ENCODE measurements at regions not wholly inside any gene's neighbourhood (a gene's known extent, or its start where the extent isn't known, plus 50 kb on each side); places are given as distances from the start of the nearest gene placed in this dataset.
"Not testable (repeated sequence)": the region's sequence is repeated elsewhere in the genome, so short reads cannot be mapped to it uniquely, and the experiment has no call there.

- peak; percentile 6 for DNase-seq (ENCODE audit: low spot score)
- intact Hi-C loops (cut with DNase I) = not testable (repeated sequence)
Measured at GRCh38 chr16:29137461-29137860, 152.6 kb downstream of the LAT start.

- intact Hi-C loops (cut with DNase I) = not testable (repeated sequence)
- DNase-seq (ENCODE audit: low spot score) = peak; percentile 30
Measured at GRCh38 chr16:29136916-29137315, 152.1 kb downstream of the LAT start.

- intact Hi-C loops (cut with DNase I) = not testable (repeated sequence)
- DNase-seq (ENCODE audit: low spot score) = peak; percentile 26
Measured at GRCh38 chr16:29136046-29136696, 151.3 kb downstream of the LAT start.

GRCh38 chr16:29135098-29135497 is 150.2 kb downstream of the LAT start:
- peak; percentile 64 for DNase-seq (ENCODE audit: low spot score)
- intact Hi-C loops (cut with DNase I) = not testable (repeated sequence)

GRCh38 chr16:29133681-29134430 is 149.0 kb downstream of the LAT start:
- intact Hi-C loops (cut with DNase I) = not testable (repeated sequence)
- peak; percentile 71 for DNase-seq (ENCODE audit: low spot score)

GRCh38 chr16:29132869-29133268 is 148.0 kb downstream of the LAT start:
- intact Hi-C loops (cut with DNase I) = not testable (repeated sequence)
- peak; percentile 32 for DNase-seq (ENCODE audit: low spot score)

- DNase-seq (ENCODE audit: low spot score) = peak; percentile 61
Measured at GRCh38 chr16:29132444-29132843, 147.6 kb downstream of the LAT start.

GRCh38 chr16:29130901-29131851 is 146.3 kb downstream of the LAT start:
- peak; percentile 87 for DNase-seq (ENCODE audit: low spot score)
- intact Hi-C loops (cut with DNase I) = not testable (repeated sequence)

More at GRCh38 chr16:29132444-29132843, 147.6 kb downstream of the LAT start:
- intact Hi-C loops (cut with DNase I) = not testable (repeated sequence)

- peak; percentile 80 for DNase-seq (ENCODE audit: low spot score)
- intact Hi-C loops (cut with DNase I) = not testable (repeated sequence)
Measured at GRCh38 chr16:29130131-29130711, 145.4 kb downstream of the LAT start.

GRCh38 chr16:29129458-29130038 is 144.7 kb downstream of the LAT start:
- intact Hi-C loops (cut with DNase I) = loop anchor here in 1 of 2 donors (10.0 kb wide), 1 partner anchor 125 kb away; no protein-coding TSS in a partner anchor

GRCh38 chr16:29128732-29129457 is 144.0 kb downstream of the LAT start:
- intact Hi-C loops (cut with DNase I) = loop anchor here in 1 of 2 donors (10.0 kb wide), 1 partner anchor 126 kb away; no protein-coding TSS in a partner anchor
- peak; percentile 73 for DNase-seq (ENCODE audit: low spot score)

More at GRCh38 chr16:29129458-29130038, 144.7 kb downstream of the LAT start:
- peak; percentile 87 for DNase-seq (ENCODE audit: low spot score)

- intact Hi-C loops (cut with DNase I) = loop anchor here in 1 of 2 donors (10.0 kb wide), 1 partner anchor 127 kb away; no protein-coding TSS in a partner anchor
- peak; percentile 68 for DNase-seq (ENCODE audit: low spot score)
Measured at GRCh38 chr16:29127806-29128420, 143.1 kb downstream of the LAT start.

GRCh38 chr16:29126616-29127015 is 141.8 kb downstream of the LAT start:
- DNase-seq (ENCODE audit: low spot score) = peak; percentile 36
- intact Hi-C loops (cut with DNase I) = loop anchor here in 1 of 2 donors (10.0 kb wide), 1 partner anchor 128 kb away; no protein-coding TSS in a partner anchor

GRCh38 chr16:29126057-29126494 is 141.2 kb downstream of the LAT start:
- DNase-seq (ENCODE audit: low spot score) = peak; percentile 76
- intact Hi-C loops (cut with DNase I) = loop anchor here in 1 of 2 donors (10.0 kb wide), 1 partner anchor 129 kb away; no protein-coding TSS in a partner anchor

- DNase-seq (ENCODE audit: low spot score) = peak; percentile 51
- intact Hi-C loops (cut with DNase I) = loop anchor here in 1 of 2 donors (10.0 kb wide), 1 partner anchor 130 kb away; no protein-coding TSS in a partner anchor
Measured at GRCh38 chr16:29124828-29125227, 140.0 kb downstream of the LAT start.

- intact Hi-C loops (cut with DNase I) = loop anchor here in 1 of 2 donors (10.0 kb wide), 1 partner anchor 131 kb away; no protein-coding TSS in a partner anchor
- not testable (repeated sequence) for DNase-seq (ENCODE audit: low spot score)
Measured at GRCh38 chr16:29124162-29124561, 139.3 kb downstream of the LAT start.

- not testable (repeated sequence) for DNase-seq (ENCODE audit: low spot score)
Measured at GRCh38 chr16:29120680-29121079, 135.8 kb downstream of the LAT start.

More at GRCh38 chr16:29120680-29121079, 135.8 kb downstream of the LAT start:
- intact Hi-C loops (cut with DNase I) = loop anchor here in 1 of 2 donors (10.0 kb wide), 1 partner anchor 134 kb away; no protein-coding TSS in a partner anchor

Data from posterior vena cava (tissue), 2 donors.